T-helper 2 cell treated with Interferon-gamma antibody and Interleukin-4, amounts not matched to agents 5 μg/mL and 100 μg/mL, for 36 hours (primary cell): ENCODE measurements at regions not wholly inside any gene's neighbourhood (a gene's known extent, or its start where the extent isn't known, plus 50 kb on each side); places are given as distances from the start of the nearest gene placed in this dataset.
"Not testable (repeated sequence)": the region's sequence is repeated elsewhere in the genome, so short reads cannot be mapped to it uniquely, and the experiment has no call there.

Experiments
- DNase-seq: peaks from one replicate; pipeline ENCODE4 v3.0.0; 2021; ENCODE audit warnings: low spot score
- H3K27ac Mint-ChIP-seq: one replicate; pipeline ENCODE4 v1.8.0; 2021; ENCODE audit warnings: mild to moderate bottlenecking, mixed read lengths
- H3K27me3 Mint-ChIP-seq: one replicate; pipeline ENCODE4 v1.8.0; 2021; ENCODE audit warnings: low read depth, mixed read lengths
- H3K36me3 Mint-ChIP-seq: one replicate; pipeline ENCODE4 v1.8.0; 2021; ENCODE audit warnings: low read depth, mixed read lengths
- H3K4me1 Mint-ChIP-seq: one replicate; pipeline ENCODE4 v1.8.0; 2021; ENCODE audit warnings: low read depth, mixed read lengths
- H3K4me3 Mint-ChIP-seq: one replicate; pipeline ENCODE4 v1.8.0; 2022; ENCODE audit warnings: mild to moderate bottlenecking, moderate library complexity, mixed read lengths
- H3K9me3 Mint-ChIP-seq: one replicate; pipeline ENCODE4 v1.8.0; 2021; ENCODE audit warnings: mixed read lengths

- Mint-ChIP-seq H3K36me3 (no peaks in the 10 kb centered on the region), H3K4me3 (no peak overlapping the region), H3K4me1 (no peaks in the 10 kb centered on the region), H3K9me3 (no peaks in the 10 kb centered on the region), H3K27me3 (no peaks in the 10 kb centered on the region), H3K27ac (no peak overlapping the region)
- DNase-seq: no peak
Observed at GRCh38 chr7:51376420-51377092, 59.9 kb upstream of the COBL start.

- no peaks in the 10 kb centered on the region for H3K9me3 Mint-ChIP-seq
- no peak overlapping the region for H3K27ac Mint-ChIP-seq
- no peak for DNase-seq
- no peaks in the 10 kb centered on the region for H3K36me3 Mint-ChIP-seq
- H3K27me3 Mint-ChIP-seq: no peaks in the 10 kb centered on the region
- H3K4me3 Mint-ChIP-seq: no peak overlapping the region
- no peaks in the 10 kb centered on the region for H3K4me1 Mint-ChIP-seq
Observed at GRCh38 chr7:51374936-51375335, 58.3 kb upstream of the COBL start.

GRCh38 chr7:51373607-51374006 is 57.0 kb upstream of the COBL start:
- not testable (repeated sequence) for H3K9me3 Mint-ChIP-seq, H3K27ac Mint-ChIP-seq, H3K4me1 Mint-ChIP-seq, H3K36me3 Mint-ChIP-seq, DNase-seq, H3K27me3 Mint-ChIP-seq, H3K4me3 Mint-ChIP-seq

- no peak overlapping the region for H3K4me3 Mint-ChIP-seq
- no peak for DNase-seq
- H3K27me3 Mint-ChIP-seq: no peaks in the 10 kb centered on the region
- H3K36me3 Mint-ChIP-seq: no peaks in the 10 kb centered on the region
- no peaks in the 10 kb centered on the region for H3K4me1 Mint-ChIP-seq
- no peaks in the 10 kb centered on the region for H3K9me3 Mint-ChIP-seq
- H3K27ac Mint-ChIP-seq: no peak overlapping the region
Observed at GRCh38 chr7:51369746-51370145, 53.1 kb upstream of the COBL start.

- H3K27me3 Mint-ChIP-seq, DNase-seq, H3K36me3 Mint-ChIP-seq, H3K9me3 Mint-ChIP-seq, H3K4me1 Mint-ChIP-seq, H3K4me3 Mint-ChIP-seq, H3K27ac Mint-ChIP-seq: not testable (repeated sequence)
Observed at GRCh38 chr7:51369228-51369627, 52.6 kb upstream of the COBL start.

DNA sequence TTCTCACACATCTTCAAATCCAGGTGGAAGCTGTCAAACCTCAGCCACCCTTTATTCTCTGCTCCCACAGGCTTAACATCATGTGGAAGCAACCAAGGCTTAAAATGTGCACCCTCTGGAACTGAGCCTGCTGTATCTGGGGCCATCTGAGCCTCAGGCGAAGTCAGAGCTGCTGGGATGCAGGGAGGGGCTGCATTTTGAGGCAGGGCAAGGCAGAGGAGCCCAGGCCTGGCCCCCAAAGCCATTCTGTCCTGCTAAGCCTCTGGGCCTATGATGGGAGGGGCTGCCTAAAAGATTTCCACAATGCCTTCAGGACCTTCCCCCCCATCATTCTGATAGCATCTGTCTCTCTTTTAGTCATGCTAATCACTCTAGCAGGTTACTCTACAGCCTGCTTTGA is 51.7 kb upstream of the COBL start:
- no peak for DNase-seq
- Mint-ChIP-seq H3K4me3 (no peak overlapping the region), H3K27ac (no peak overlapping the region), H3K9me3 (no peaks in the 10 kb centered on the region), H3K4me1 (no peaks in the 10 kb centered on the region), H3K27me3 (no peaks in the 10 kb centered on the region), H3K36me3 (no peaks in the 10 kb centered on the region)

- Mint-ChIP-seq H3K27me3 (no peaks in the 10 kb centered on the region), H3K4me3 (no peak overlapping the region), H3K36me3 (no peaks in the 10 kb centered on the region), H3K4me1 (no peaks in the 10 kb centered on the region), H3K9me3 (no peaks in the 10 kb centered on the region), H3K27ac (no peak overlapping the region)
- DNase-seq: no peak
Observed at GRCh38 chr7:51367614-51367968, 51.0 kb upstream of the COBL start.

GRCh38 chr7:51366930-51367613 is 50.5 kb upstream of the COBL start:
- Mint-ChIP-seq H3K4me1 (no peaks in the 10 kb centered on the region), H3K9me3 (no peaks in the 10 kb centered on the region), H3K36me3 (no peaks in the 10 kb centered on the region), H3K4me3 (no peak overlapping the region), H3K27ac (no peak overlapping the region), H3K27me3 (no peaks in the 10 kb centered on the region)
- DNase-seq: no peak
